Common myeloid progenitor, CD34-positive (primary cell): ENCODE measurements at regions not wholly inside any gene's neighbourhood (a gene's known extent, or its start where the extent isn't known, plus 50 kb on each side); places are given as distances from the start of the nearest gene placed in this dataset.

ENCODE experiments used
- CTCF ChIA-PET: fragments of 350-600 bp; sonication (Branson Sonifier 250); formaldehyde crosslinking; loops from one replicate; lab custom pipeline; 2021; ENCODE audit warnings: antibody characterized with exemption; lab: Charles Lee
- POLR2A ChIA-PET: fragments of 350-600 bp; sonication (Branson Sonifier 250); formaldehyde crosslinking; loops from one replicate; lab custom pipeline; 2021; ENCODE audit warnings: antibody characterized with exemption; lab: Charles Lee
- DNase-seq, 3 donors: peaks; one replicate each; pipeline versions ENCODE4 v3.0.0 to v3.0.0-alpha.2; 2013
- H3K27ac ChIP-seq, 2 experiments: 1 replicate in 1 of 2; 2 replicates in 1 of 2; pipeline ENCODE4 v1.7.0; 2013; ENCODE audit warnings: inconsistent platforms in 2 of 2, low read length in 2 of 2, mild to moderate bottlenecking in 2 of 2, low read depth in 1 of 2, moderate library complexity in 1 of 2; ENCODE audit not compliant: severe bottlenecking in 2 of 2, insufficient read depth in 1 of 2, poor library complexity in 1 of 2
- H3K27me3 ChIP-seq, 5 experiments: replicated peaks in 2 of 5; 1 replicate in 3 of 5; 2 replicates in 2 of 5; pipeline versions ENCODE4 v1.6.1 to v1.7.0; 2013; ENCODE audit warnings: low read length in 4 of 5, mild to moderate bottlenecking in 2 of 5, moderate library complexity in 2 of 5, inconsistent platforms in 1 of 5; ENCODE audit not compliant: insufficient read depth in 5 of 5, control insufficient read depth in 4 of 5
- H3K36me3 ChIP-seq, 4 experiments: 1 replicate in 2 of 4; 2 replicates in 2 of 4; pipeline versions ENCODE4 v1.6.1 to v1.7.0; 2013; ENCODE audit warnings: low read length in 3 of 4, control low read depth in 1 of 4, mild to moderate bottlenecking in 1 of 4; ENCODE audit not compliant: control insufficient read depth in 4 of 4, insufficient read depth in 4 of 4
- H3K4me1 ChIP-seq, 4 experiments: 1 replicate in 3 of 4; 2 replicates in 1 of 4; pipeline versions ENCODE4 v1.6.1 to v1.7.1; 2013; ENCODE audit warnings: low read length in 3 of 4, mild to moderate bottlenecking in 3 of 4, control low read depth in 1 of 4, inconsistent platforms in 1 of 4, moderate library complexity in 1 of 4; ENCODE audit not compliant: control insufficient read depth in 4 of 4, insufficient read depth in 4 of 4; ENCODE audit errors: control extremely low read depth in 1 of 4
- H3K4me3 ChIP-seq, 7 experiments: 1 replicate in 4 of 7; 2 replicates in 3 of 7; pipeline versions ENCODE4 v1.5.1 to v1.7.0; 2013; ENCODE audit warnings: mild to moderate bottlenecking in 7 of 7, low read length in 6 of 7, moderate library complexity in 6 of 7, inconsistent platforms in 2 of 7, low read depth in 2 of 7, control low read depth in 1 of 7; ENCODE audit not compliant: insufficient read depth in 4 of 7, control insufficient read depth in 1 of 7; ENCODE audit errors: extremely low read depth in 1 of 7
- H3K9me3 ChIP-seq, 5 experiments: 1 replicate in 4 of 5; 2 replicates in 1 of 5; pipeline versions ENCODE4 v1.6.1 to v1.7.1; 2013; ENCODE audit warnings: low read length in 4 of 5, mild to moderate bottlenecking in 2 of 5, inconsistent platforms in 1 of 5, low read depth in 1 of 5, moderate library complexity in 1 of 5; ENCODE audit not compliant: control insufficient read depth in 4 of 5, insufficient read depth in 2 of 5; ENCODE audit errors: control extremely low read depth in 1 of 5
- WGBS: methylation state at CpG from one replicate; pipeline ENCODE4 v1.1.5; 2013; ENCODE audit not compliant: insufficient coverage; 5-methylcytosine and 5-hydroxymethylcytosine counted together

GRCh38 chr12:92993259-92993658 lies 64.2 kb upstream of the EEA1 start:
- Histone ChIP-seq H3K9me3 (peaks cover 1 to 8% (median 3%) of the 10 kb centered on the region in 5 experiments), H3K4me3 (no peak overlapping the region), H3K27me3 (no peaks in the 10 kb centered on the region), H3K4me1 (no peaks in the 10 kb centered on the region), H3K36me3 (no peaks in the 10 kb centered on the region), H3K27ac (no peak overlapping the region)
- WGBS: no CpG with 5 or more reads among the region's 1 CpG
- POLR2A ChIA-PET: interaction anchor here (0.6 kb wide), 1 partner anchor 112 kb away, joined by 6 read pairs; no protein-coding TSS in a partner anchor
- CTCF ChIA-PET: no interaction called here
- DNase-seq: no peak

DNA sequence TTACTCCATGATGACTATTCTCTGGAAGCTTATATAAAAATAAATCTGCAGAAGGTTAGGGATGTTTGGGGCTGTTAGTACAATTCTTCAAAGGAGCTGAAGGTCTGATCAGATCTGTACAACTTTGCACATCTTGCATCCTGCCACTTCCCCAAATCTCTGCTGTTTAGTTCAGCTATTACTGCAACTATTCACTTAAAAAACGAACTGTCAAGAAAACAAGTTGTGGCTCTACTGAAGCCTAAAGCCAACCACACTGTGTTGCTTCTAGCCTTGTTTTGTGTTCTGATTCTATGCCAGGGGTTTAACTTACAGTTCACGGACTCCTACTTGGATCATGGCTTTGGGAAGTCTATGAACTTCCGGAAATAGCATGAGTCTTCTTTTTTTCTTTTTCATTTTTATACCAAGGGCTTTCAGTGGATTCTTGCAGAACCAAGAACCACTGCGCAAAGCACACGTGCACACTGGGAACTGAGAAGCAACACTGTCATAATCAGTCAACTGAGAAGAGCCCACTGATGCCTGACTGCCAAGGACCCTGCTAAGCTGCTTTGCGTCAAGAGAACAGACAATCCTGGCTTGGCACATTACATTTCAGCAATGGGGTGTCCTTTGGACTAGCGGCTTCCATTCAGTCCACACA lies 66.3 kb upstream of the EEA1 start:
- WGBS: 87% methylated on average over 5 of the region's 7 CpGs
- POLR2A ChIA-PET: interaction anchor here (0.6 kb wide), 1 partner anchor 10 kb away, joined by 3 read pairs; no protein-coding TSS in a partner anchor
- DNase-seq: no peak
- Histone ChIP-seq H3K9me3 (peaks cover 1 to 8% (median 3%) of the 10 kb centered on the region in 5 experiments), H3K27me3 (no peaks in the 10 kb centered on the region), H3K4me3 (no peak overlapping the region), H3K36me3 (no peaks in the 10 kb centered on the region), H3K27ac (no peak overlapping the region), H3K4me1 (no peaks in the 10 kb centered on the region)
- CTCF ChIA-PET: no interaction called here

DNA sequence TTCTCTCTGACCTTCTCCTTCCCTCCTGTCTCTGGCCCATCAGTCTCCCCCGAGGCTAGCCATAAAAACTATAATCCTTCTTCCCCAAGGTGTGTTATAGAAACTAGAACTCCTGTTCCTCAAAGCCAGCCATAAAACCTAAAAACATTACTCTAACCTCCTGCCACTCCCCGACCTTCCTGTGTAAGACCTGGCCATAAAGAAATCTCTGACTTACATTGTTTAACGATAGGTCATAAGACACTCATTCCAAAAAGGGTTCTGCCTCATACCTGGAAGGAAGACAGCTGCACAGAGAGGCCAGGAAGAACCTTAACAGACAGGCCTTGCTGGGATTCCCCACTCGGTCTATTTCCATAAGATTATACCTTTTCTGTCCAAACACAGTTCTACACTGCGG lies 70.9 kb upstream of the EEA1 start:
- ChIA-PET POLR2A (no interaction called here), CTCF (interaction anchor here (0.6 to 1.7 kb wide), 2 partner anchors 12 to 374 kb away, joined by 3 to 5 read pairs; no protein-coding TSS in a partner anchor)
- no peak overlapping the region for H3K27ac ChIP-seq
- H3K9me3 ChIP-seq: no peaks in the 10 kb centered on the region
- no peaks in the 10 kb centered on the region for H3K27me3 ChIP-seq
- no peak for DNase-seq
- H3K4me3 ChIP-seq: no peak overlapping the region
- WGBS: 92% methylated on average over 2 of the region's 5 CpGs
- no peaks in the 10 kb centered on the region for H3K4me1 ChIP-seq
- H3K36me3 ChIP-seq: no peaks in the 10 kb centered on the region

DNA sequence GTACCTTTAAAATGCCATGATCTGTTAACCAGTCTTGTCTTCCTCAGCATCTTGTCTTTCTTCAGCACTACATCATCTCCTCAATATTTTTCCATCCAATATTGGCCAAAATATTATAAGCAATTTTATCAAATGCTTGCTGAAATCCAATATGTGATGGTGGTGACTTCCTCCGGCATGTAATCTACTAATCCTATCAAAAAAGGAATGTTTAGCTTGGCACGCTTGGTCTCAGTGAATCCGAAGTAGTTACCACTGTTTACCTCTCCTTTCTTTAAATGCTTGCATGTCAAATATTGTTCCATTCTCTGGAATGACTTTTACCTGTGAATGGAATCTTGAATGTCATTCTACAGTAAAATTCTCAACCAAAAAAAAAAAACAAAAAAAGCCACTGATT lies 72.3 kb upstream of the EEA1 start:
- POLR2A ChIA-PET: no interaction called here
- DNase-seq: no peak

GRCh38 chr12:93002293-93003054 lies 73.4 kb upstream of the EEA1 start:
- POLR2A ChIA-PET: interaction anchor here (0.6 kb wide), 1 partner anchor 201 kb away, joined by 5 read pairs; no protein-coding TSS in a partner anchor
- peak in 1 of 3 donors; percentile 14 for DNase-seq
- H3K4me3 ChIP-seq: no peak overlapping the region

More for the DNA sequence above, 72.3 kb upstream of the EEA1 start:
- 100% methylated on average over 1 of the region's 3 CpGs for WGBS
- H3K27me3 ChIP-seq: no peaks in the 10 kb centered on the region
- H3K9me3 ChIP-seq: no peaks in the 10 kb centered on the region
- H3K4me1 ChIP-seq: no peaks in the 10 kb centered on the region
- CTCF ChIA-PET: interaction anchor here (0.9 to 1.7 kb wide), 2 partner anchors 13 to 216 kb away, joined by 3 to 5 read pairs; no protein-coding TSS in a partner anchor
- H3K4me3 ChIP-seq: no peak overlapping the region
- H3K27ac ChIP-seq: no peak overlapping the region
- no peaks in the 10 kb centered on the region for H3K36me3 ChIP-seq

GRCh38 chr12:93003531-93004239 lies 74.6 kb upstream of the EEA1 start:
- Histone ChIP-seq H3K27me3 (peaks cover 0 to 2% (median 0%) of the 10 kb centered on the region in 5 experiments), H3K27ac (no peak overlapping the region), H3K9me3 (no peaks in the 10 kb centered on the region), H3K4me3 (no peak overlapping the region), H3K36me3 (no peaks in the 10 kb centered on the region), H3K4me1 (no peaks in the 10 kb centered on the region)
- no peak for DNase-seq
- WGBS: 79% methylated on average over 4 of the region's 9 CpGs
- ChIA-PET CTCF (interaction anchor here (0.8 to 2.2 kb wide), 3 partner anchors 13 to 94 kb away, joined by 3 to 7 read pairs (median 3); no protein-coding TSS in a partner anchor), POLR2A (no interaction called here)

More at GRCh38 chr12:93002293-93003054, 73.4 kb upstream of the EEA1 start:
- Histone ChIP-seq H3K9me3 (no peaks in the 10 kb centered on the region), H3K4me1 (no peaks in the 10 kb centered on the region), H3K27me3 (no peaks in the 10 kb centered on the region), H3K27ac (no peak overlapping the region), H3K36me3 (no peaks in the 10 kb centered on the region)
- CTCF ChIA-PET: no interaction called here
- 99% methylated on average over 5 of the region's 7 CpGs for WGBS
